Stomach (tissue), 4 donors: ENCODE measurements at regions not wholly inside any gene's neighbourhood (a gene's known extent, or its start where the extent isn't known, plus 50 kb on each side); places are given as distances from the start of the nearest gene placed in this dataset.

Source experiments
- CTCF ChIP-seq, 7 experiments: fragments of 450-650 bp in 4 of 7; fragments of 200-600 bp in 3 of 7; sonication (generic) in 3 of 7; IDR thresholded peaks; one replicate each; pipeline ENCODE4 v1.5.1; 2016 to 2019; ENCODE audit warnings: antibody characterized with exemption in 7 of 7, control low read depth in 2 of 7, mild to moderate bottlenecking in 1 of 7
- EP300 ChIP-seq: sonication (generic); formaldehyde crosslinking; IDR thresholded peaks from one replicate; pipeline ENCODE4 v1.6.1; 2017; ENCODE audit warnings: antibody characterized with exemption
- POLR2A ChIP-seq, 4 donors: fragments of 450-650 bp; IDR thresholded peaks; one replicate each; pipeline ENCODE4 v1.6.1; 2016; ENCODE audit warnings: antibody characterized with exemption in 4 of 4, control low read depth in 2 of 4, mild to moderate bottlenecking in 1 of 4, moderate library complexity in 1 of 4
- POLR2AphosphoS5 ChIP-seq, 3 donors: sonication (generic); formaldehyde crosslinking; IDR thresholded peaks; one replicate each; pipeline ENCODE4 v1.6.1; 2016; ENCODE audit warnings: antibody characterized with exemption in 3 of 3

GRCh38 chr5:176180339-176180738 is 57.9 kb upstream of the SIMC1 start:
- TF ChIP-seq CTCF (IDR thresholded peaks at IDR 0.05) (no peak), EP300 (no peak), POLR2A (IDR thresholded peaks at IDR 0.05) (no peak), POLR2AphosphoS5 (IDR thresholded peaks at IDR 0.05) (no peak)
